ENCODE measurements at regions not wholly inside any gene's neighbourhood (a gene's known extent, or its start where the extent isn't known, plus 50 kb on each side); places are given as distances from the start of the nearest gene placed in this dataset.

DNA sequence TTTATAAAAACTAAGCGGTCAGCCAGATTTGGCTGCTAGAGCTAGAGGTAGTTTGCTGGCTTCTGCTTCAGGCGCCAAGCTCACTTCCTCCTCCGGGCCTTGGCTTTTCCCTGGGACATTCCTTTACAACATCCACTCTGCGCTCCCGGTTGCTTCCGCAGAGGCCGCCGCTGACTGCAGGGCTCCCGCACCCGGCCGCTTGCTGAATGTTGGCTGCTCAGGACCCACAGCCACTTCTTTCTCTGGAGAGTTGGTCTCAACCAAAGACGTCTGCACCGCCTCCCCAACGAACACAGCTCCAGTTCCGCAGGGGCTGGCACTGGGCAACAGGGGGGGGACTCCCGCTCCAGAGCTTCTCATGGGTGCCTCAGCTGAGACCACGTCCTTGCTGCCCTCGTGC is 282.8 kb downstream of the TFAP2C start:
- no peak for TF ChIP-seq POLR2AphosphoS5 (IDR thresholded peaks at IDR 0.05)
- TF ChIP-seq POLR2A (IDR thresholded peaks at IDR 0.05), result no peak
- TF ChIP-seq, protein P1, sequence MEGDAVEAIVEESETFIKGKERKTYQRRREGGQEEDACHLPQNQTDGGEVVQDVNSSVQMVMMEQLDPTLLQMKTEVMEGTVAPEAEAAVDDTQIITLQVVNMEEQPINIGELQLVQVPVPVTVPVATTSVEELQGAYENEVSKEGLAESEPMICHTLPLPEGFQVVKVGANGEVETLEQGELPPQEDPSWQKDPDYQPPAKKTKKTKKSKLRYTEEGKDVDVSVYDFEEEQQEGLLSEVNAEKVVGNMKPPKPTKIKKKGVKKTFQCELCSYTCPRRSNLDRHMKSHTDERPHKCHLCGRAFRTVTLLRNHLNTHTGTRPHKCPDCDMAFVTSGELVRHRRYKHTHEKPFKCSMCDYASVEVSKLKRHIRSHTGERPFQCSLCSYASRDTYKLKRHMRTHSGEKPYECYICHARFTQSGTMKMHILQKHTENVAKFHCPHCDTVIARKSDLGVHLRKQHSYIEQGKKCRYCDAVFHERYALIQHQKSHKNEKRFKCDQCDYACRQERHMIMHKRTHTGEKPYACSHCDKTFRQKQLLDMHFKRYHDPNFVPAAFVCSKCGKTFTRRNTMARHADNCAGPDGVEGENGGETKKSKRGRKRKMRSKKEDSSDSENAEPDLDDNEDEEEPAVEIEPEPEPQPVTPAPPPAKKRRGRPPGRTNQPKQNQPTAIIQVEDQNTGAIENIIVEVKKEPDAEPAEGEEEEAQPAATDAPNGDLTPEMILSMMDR (IDR thresholded peaks at IDR 0.05), result no peak
- TF ChIP-seq EP300 (IDR thresholded peaks at IDR 0.05; ENCODE audit: low read depth), result no peak
